CD14-positive monocyte (primary cell): ENCODE measurements at regions not wholly inside any gene's neighbourhood (a gene's known extent, or its start where the extent isn't known, plus 50 kb on each side); places are given as distances from the start of the nearest gene placed in this dataset.

ENCODE experiments used
- DNase-seq, 3 donors: peaks; one replicate each; pipeline ENCODE4 v3.0.0-alpha.2; 2011 to 2022
- H2AFZ ChIP-seq: 2 replicates; pipeline ENCODE4 v1.6.0; 2012; ENCODE audit warnings: mild to moderate bottlenecking, low read depth, low read length, inconsistent platforms; ENCODE audit not compliant: insufficient read depth, poor library complexity, severe bottlenecking
- H3K27ac ChIP-seq, 2 donors: 1 replicate in 1 of 2; 2 replicates in 1 of 2; pipeline ENCODE4 v1.5.1; 2012 to 2013; ENCODE audit warnings: low read length in 2 of 2, control low read depth in 1 of 2, inconsistent platforms in 1 of 2, low read depth in 1 of 2, mild to moderate bottlenecking in 1 of 2
- H3K27me3 ChIP-seq, 2 donors: one replicate each; pipeline versions ENCODE4 v1.6.0 to v1.6.1; 2011 to 2013; ENCODE audit warnings: low read length in 2 of 2; ENCODE audit not compliant: control insufficient read depth in 2 of 2, insufficient read depth in 2 of 2
- H3K36me3 ChIP-seq, 2 donors: replicated peaks in 1 of 2; 1 replicate in 1 of 2; 2 replicates in 1 of 2; pipeline versions ENCODE4 v1.5.1 to v1.6.1; 2012 to 2013; ENCODE audit warnings: low read length in 2 of 2, control low read depth in 1 of 2, inconsistent platforms in 1 of 2, mild to moderate bottlenecking in 1 of 2; ENCODE audit not compliant: insufficient read depth in 2 of 2, control insufficient read depth in 1 of 2
- H3K4me1 ChIP-seq, 2 donors: 1 replicate in 1 of 2; 2 replicates in 1 of 2; pipeline versions ENCODE4 v1.5.1 to v1.6.1; 2012 to 2013; ENCODE audit warnings: low read length in 2 of 2, control low read depth in 1 of 2, inconsistent platforms in 1 of 2, mild to moderate bottlenecking in 1 of 2, moderate library complexity in 1 of 2; ENCODE audit not compliant: insufficient read depth in 2 of 2, control insufficient read depth in 1 of 2
- H3K4me2 ChIP-seq: replicated peaks from 2 replicates; pipeline ENCODE3; 2012; ENCODE audit warnings: low read length, moderate library complexity, mild to moderate bottlenecking; ENCODE audit not compliant: poor library complexity, severe bottlenecking; ENCODE audit errors: extremely low read depth
- H3K4me3 ChIP-seq, 3 experiments: fragments of 200-600 bp in 1 of 3; sonication (generic) in 1 of 3; replicated peaks in 1 of 3; 1 replicate in 2 of 3; 2 replicates in 1 of 3; pipeline ENCODE4 v1.5.1; 2011 to 2013; ENCODE audit warnings: low read length in 3 of 3, mild to moderate bottlenecking in 3 of 3, control low read depth in 2 of 3, low read depth in 2 of 3, inconsistent platforms in 1 of 3, moderate library complexity in 1 of 3
- H3K79me2 ChIP-seq: 2 replicates; pipeline ENCODE4 v1.6.0; 2012; ENCODE audit warnings: mild to moderate bottlenecking, control low read depth, inconsistent platforms, low read length, moderate library complexity; ENCODE audit not compliant: insufficient read depth
- H3K9ac ChIP-seq: 2 replicates; pipeline ENCODE4 v1.6.0; 2017; ENCODE audit warnings: low read length, mild to moderate bottlenecking; ENCODE audit not compliant: insufficient read depth, poor library complexity, severe bottlenecking
- H3K9me3 ChIP-seq, 2 donors: replicated peaks in 1 of 2; 1 replicate in 1 of 2; 2 replicates in 1 of 2; pipeline versions ENCODE4 v1.5.1 to v1.6.1; 2012 to 2013; ENCODE audit warnings: low read length in 2 of 2, control low read depth in 1 of 2; ENCODE audit not compliant: control insufficient read depth in 1 of 2, insufficient read depth in 1 of 2
- H4K20me1 ChIP-seq: 2 replicates; pipeline ENCODE4 v1.6.0; 2012; ENCODE audit warnings: mild to moderate bottlenecking, low read length, control low read depth, moderate library complexity; ENCODE audit not compliant: insufficient read depth
- H3K27ac Mint-ChIP-seq, 7 donors: one replicate each; pipeline ENCODE4 v1.8.0; 2020; ENCODE audit warnings: mild to moderate bottlenecking in 7 of 7, mixed read lengths in 7 of 7, moderate library complexity in 6 of 7, inconsistent platforms in 2 of 7
- H3K27me3 Mint-ChIP-seq, 3 donors: one replicate each; pipeline ENCODE4 v1.8.0; 2021 to 2022; ENCODE audit warnings: low read depth in 3 of 3, mild to moderate bottlenecking in 3 of 3, mixed read lengths in 3 of 3, moderate library complexity in 3 of 3, inconsistent platforms in 1 of 3
- H3K36me3 Mint-ChIP-seq, 2 donors: one replicate each; pipeline ENCODE4 v1.8.0; 2020; ENCODE audit warnings: mixed read lengths in 2 of 2, inconsistent platforms in 1 of 2, mild to moderate bottlenecking in 1 of 2
- H3K4me1 Mint-ChIP-seq: one replicate; pipeline ENCODE4 v1.8.0; 2020; ENCODE audit warnings: mild to moderate bottlenecking, mixed read lengths
- H3K4me3 Mint-ChIP-seq, 2 donors: one replicate each; pipeline ENCODE4 v1.8.0; 2020; ENCODE audit warnings: mild to moderate bottlenecking in 2 of 2, mixed read lengths in 2 of 2, moderate library complexity in 1 of 2
- H3K9me3 Mint-ChIP-seq, 7 donors: one replicate each; pipeline ENCODE4 v1.8.0; 2020 to 2022; ENCODE audit warnings: mixed read lengths in 7 of 7, mild to moderate bottlenecking in 6 of 7, moderate library complexity in 6 of 7, inconsistent platforms in 2 of 7
- WGBS: methylation state at CpG from one replicate; pipeline ENCODE4 v1.1.5; 2013; ENCODE audit warnings: missing lambda C conversion rate; ENCODE audit not compliant: insufficient coverage; 5-methylcytosine and 5-hydroxymethylcytosine counted together
- intact Hi-C, 2 donors: fragments of 100-400 bp; cut with micrococcal nuclease; formaldehyde crosslinking; loops; one replicate each; pipeline versions ENCODE4 v1.15.0 to v1.15.1; 2023
- TF ChIP-seq, protein P1 (sequence below): fragments of 200-600 bp; IDR thresholded peaks from one replicate; pipeline ENCODE4 v1.8.0; 2022; ENCODE audit warnings: antibody characterized with exemption, mild to moderate bottlenecking

DNA sequence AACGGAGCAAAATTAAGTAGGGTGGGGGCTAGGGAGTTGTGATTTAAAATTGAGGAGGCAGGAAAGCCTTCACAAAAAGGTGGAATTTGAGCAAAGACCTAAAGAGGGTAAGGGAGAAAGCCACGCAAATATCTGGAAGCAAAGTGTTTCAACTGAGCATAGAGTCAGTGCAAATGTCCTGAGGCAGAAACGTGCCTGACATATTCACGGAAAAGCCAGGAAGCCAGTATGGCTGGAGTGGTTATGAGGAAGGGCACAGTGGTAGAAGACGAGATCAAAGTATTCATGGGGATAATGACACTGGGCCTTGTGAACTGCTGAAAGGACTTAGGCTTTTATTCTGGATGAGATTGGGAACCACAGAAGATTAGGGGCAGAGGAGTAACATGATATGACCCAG, 268.4 kb downstream of the MAN2A1 start:
- Mint-ChIP-seq H3K36me3 (peaks cover 0 to 4% of the 10 kb centered on the region in 2 donors), H3K27me3 (peaks cover 0 to 4% (median 0%) of the 10 kb centered on the region in 3 donors), H3K4me3 (no peak overlapping the region), H3K4me1 (peaks cover 25% of the 10 kb centered on the region), H3K27ac (no peak overlapping the region), H3K9me3 (peaks cover 0 to 5% (median 2%) of the 10 kb centered on the region in 7 donors)
- Histone ChIP-seq H3K27ac (no peak overlapping the region), H4K20me1 (no peaks in the 10 kb centered on the region), H2AFZ (no peak overlapping the region), H3K4me3 (no peak overlapping the region), H3K4me1 (peaks cover 19 to 28% of the 10 kb centered on the region in 2 donors), H3K79me2 (no peaks in the 10 kb centered on the region), H3K9ac (no peak overlapping the region), H3K9me3 (no peaks in the 10 kb centered on the region), H3K36me3 (no peaks in the 10 kb centered on the region), H3K4me2 (no peak overlapping the region), H3K27me3 (no peaks in the 10 kb centered on the region)
- no peak for DNase-seq
- WGBS = 91% methylated on average over 5 of the region's 5 CpGs
- intact Hi-C loops = no loop called here
- TF ChIP-seq, protein P1, sequence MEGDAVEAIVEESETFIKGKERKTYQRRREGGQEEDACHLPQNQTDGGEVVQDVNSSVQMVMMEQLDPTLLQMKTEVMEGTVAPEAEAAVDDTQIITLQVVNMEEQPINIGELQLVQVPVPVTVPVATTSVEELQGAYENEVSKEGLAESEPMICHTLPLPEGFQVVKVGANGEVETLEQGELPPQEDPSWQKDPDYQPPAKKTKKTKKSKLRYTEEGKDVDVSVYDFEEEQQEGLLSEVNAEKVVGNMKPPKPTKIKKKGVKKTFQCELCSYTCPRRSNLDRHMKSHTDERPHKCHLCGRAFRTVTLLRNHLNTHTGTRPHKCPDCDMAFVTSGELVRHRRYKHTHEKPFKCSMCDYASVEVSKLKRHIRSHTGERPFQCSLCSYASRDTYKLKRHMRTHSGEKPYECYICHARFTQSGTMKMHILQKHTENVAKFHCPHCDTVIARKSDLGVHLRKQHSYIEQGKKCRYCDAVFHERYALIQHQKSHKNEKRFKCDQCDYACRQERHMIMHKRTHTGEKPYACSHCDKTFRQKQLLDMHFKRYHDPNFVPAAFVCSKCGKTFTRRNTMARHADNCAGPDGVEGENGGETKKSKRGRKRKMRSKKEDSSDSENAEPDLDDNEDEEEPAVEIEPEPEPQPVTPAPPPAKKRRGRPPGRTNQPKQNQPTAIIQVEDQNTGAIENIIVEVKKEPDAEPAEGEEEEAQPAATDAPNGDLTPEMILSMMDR = no peak

DNA sequence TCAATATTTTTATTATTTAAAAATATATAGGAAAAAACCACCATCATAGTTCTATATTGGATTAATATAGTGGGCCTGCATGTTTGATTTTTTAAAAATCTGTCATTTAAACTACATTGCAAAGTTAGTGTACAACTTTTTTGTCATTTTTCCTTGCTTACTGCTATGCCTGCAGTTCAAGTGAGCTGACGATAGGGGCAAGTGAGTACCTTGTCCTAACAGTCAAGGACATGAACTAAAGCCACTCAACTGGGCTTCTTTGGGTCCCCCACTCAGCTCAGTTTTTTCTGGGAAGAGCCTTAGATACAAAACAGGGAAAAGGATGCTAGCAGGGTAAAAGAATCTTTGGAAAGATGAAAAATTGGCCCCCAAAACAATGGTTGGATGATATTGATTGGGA, 269.9 kb downstream of the MAN2A1 start:
- Histone ChIP-seq H3K79me2 (no peaks in the 10 kb centered on the region), H3K27ac (no peak overlapping the region), H3K4me2 (no peak overlapping the region), H3K4me1 (peaks cover 26 to 37% of the 10 kb centered on the region in 2 donors), H3K4me3 (no peak overlapping the region), H3K27me3 (no peaks in the 10 kb centered on the region), H3K9ac (no peak overlapping the region), H3K36me3 (no peaks in the 10 kb centered on the region), H3K9me3 (no peaks in the 10 kb centered on the region), H4K20me1 (no peaks in the 10 kb centered on the region), H2AFZ (no peak overlapping the region)
- TF ChIP-seq, protein P1 = no peak
- DNase-seq = no peak
- Mint-ChIP-seq H3K36me3 (peaks cover 0 to 4% of the 10 kb centered on the region in 2 donors), H3K27me3 (peaks cover 0 to 4% (median 0%) of the 10 kb centered on the region in 3 donors), H3K4me3 (no peak overlapping the region), H3K4me1 (peaks cover 34% of the 10 kb centered on the region), H3K27ac (no peak overlapping the region), H3K9me3 (peaks cover 0 to 5% (median 2%) of the 10 kb centered on the region in 7 donors)
- intact Hi-C loops = no loop called here
- 86% methylated on average over 1 of the region's 1 CpG for WGBS
